Bronchial epithelial cell (primary cell): ENCODE measurements at regions not wholly inside any gene's neighbourhood (a gene's known extent, or its start where the extent isn't known, plus 50 kb on each side); places are given as distances from the start of the nearest gene placed in this dataset.

Experiments
- DNase-seq: peaks from one replicate; pipeline ENCODE4 v3.0.0-alpha.2; 2010; ENCODE audit warnings: low read depth
- FAIRE-seq: peaks from 2 replicates; lab custom pipeline; 2011; peaks lifted over from hg19 to GRCh38; lab: Jason Lieb, UNC
- H3K27me3 ChIP-seq: 2 replicates; pipeline ENCODE4 v1.5.1; 2011; ENCODE audit warnings: low read length; ENCODE audit not compliant: control insufficient read depth, insufficient read depth
- H3K36me3 ChIP-seq: 2 replicates; pipeline ENCODE4 v1.5.1; 2011; ENCODE audit warnings: low read length; ENCODE audit not compliant: control insufficient read depth, insufficient read depth
- H3K4me3 ChIP-seq: 2 replicates; pipeline ENCODE4 v1.5.1; 2011; ENCODE audit warnings: mild to moderate bottlenecking, low read depth, low read length, control low read depth
- CTCF ChIP-seq: IDR thresholded peaks from 2 replicates; pipeline ENCODE4 v1.5.1; 2011; ENCODE audit warnings: mild to moderate bottlenecking, moderate library complexity, low read length, control low read depth, inconsistent platforms; ENCODE audit not compliant: insufficient read depth, severe bottlenecking

- FAIRE-seq (no peak), DNase-seq (peak; percentile 88)
- H3K36me3 ChIP-seq, result no peaks in the 10 kb centered on the region
- H3K27me3 ChIP-seq, result no peaks in the 10 kb centered on the region
- peak; percentile 82 for TF ChIP-seq CTCF
- no peak overlapping the region for H3K4me3 ChIP-seq
These were observed 96.6 kb downstream of the PCSK1 start for GRCh38 chr5:96336351-96336985.

GRCh38 chr5:96335873-96336272, 97.2 kb downstream of the PCSK1 start:
- TF ChIP-seq CTCF, result no peak
- FAIRE-seq (no peak), DNase-seq (peak; percentile 88)
- Histone ChIP-seq H3K36me3 (no peaks in the 10 kb centered on the region), H3K27me3 (no peaks in the 10 kb centered on the region), H3K4me3 (no peak overlapping the region)

GRCh38 chr5:96333391-96333790, 99.7 kb downstream of the PCSK1 start:
- no peaks in the 10 kb centered on the region for H3K27me3 ChIP-seq
- no peaks in the 10 kb centered on the region for H3K36me3 ChIP-seq
- no peak for DNase-seq
- no peak for FAIRE-seq
- no peak for TF ChIP-seq CTCF
- H3K4me3 ChIP-seq, result no peak overlapping the region

GRCh38 chr5:96332535-96333366, 100.3 kb downstream of the PCSK1 start:
- H3K36me3 ChIP-seq, result no peaks in the 10 kb centered on the region
- DNase-seq, result no peak
- FAIRE-seq, result no peak
- TF ChIP-seq CTCF, result no peak
- H3K27me3 ChIP-seq, result no peaks in the 10 kb centered on the region
- no peak overlapping the region for H3K4me3 ChIP-seq

- Histone ChIP-seq H3K4me3 (no peak overlapping the region), H3K36me3 (no peaks in the 10 kb centered on the region), H3K27me3 (no peaks in the 10 kb centered on the region)
- DNase-seq, result no peak
- TF ChIP-seq CTCF, result no peak
- no peak for FAIRE-seq
These were observed 101.2 kb downstream of the PCSK1 start for GRCh38 chr5:96331681-96332361.
